B cell (primary cell): ENCODE measurements at regions not wholly inside any gene's neighbourhood (a gene's known extent, or its start where the extent isn't known, plus 50 kb on each side); places are given as distances from the start of the nearest gene placed in this dataset.

ENCODE experiments used
- ATAC-seq: fragments of 200-7000 bp; cut with Tn5 transposase; one replicate; pipeline ENCODE4 v1.10.0; 2021; ENCODE audit warnings: low read depth, mild to moderate bottlenecking, moderate number of reproducible peaks, moderate library complexity
- CTCF ChIA-PET: fragments of 350-600 bp; sonication (Branson Sonifier 250); formaldehyde crosslinking; loops from one replicate; lab custom pipeline; 2021; ENCODE audit warnings: antibody characterized with exemption, inconsistent platforms; lab: Charles Lee
- POLR2A ChIA-PET: fragments of 350-600 bp; sonication (Branson Sonifier 250); formaldehyde crosslinking; loops from one replicate; lab custom pipeline; 2021; ENCODE audit warnings: antibody characterized with exemption; lab: Charles Lee
- DNase-seq: peaks from one replicate; pipeline ENCODE4 v3.0.0; 2013
- H2AFZ ChIP-seq: 2 replicates; pipeline ENCODE4 v1.6.1; 2012; ENCODE audit warnings: mild to moderate bottlenecking, low read depth, low read length; ENCODE audit not compliant: insufficient read depth, poor library complexity, severe bottlenecking
- H3K27ac ChIP-seq, 2 donors: 1 replicate in 1 of 2; 2 replicates in 1 of 2; pipeline ENCODE4 v1.5.1; 2012 to 2013; ENCODE audit warnings: low read length in 2 of 2, mild to moderate bottlenecking in 2 of 2, moderate library complexity in 1 of 2
- H3K27me3 ChIP-seq, 4 experiments: fragments of 200-600 bp in 1 of 4; sonication (generic) in 1 of 4; replicated peaks in 1 of 4; 1 replicate in 2 of 4; 2 replicates in 2 of 4; pipeline versions ENCODE4 v1.6.1 to v1.7.0; 2013 to 2016; ENCODE audit warnings: low read length in 3 of 4, mild to moderate bottlenecking in 2 of 4, mixed read lengths in 1 of 4, moderate library complexity in 1 of 4; ENCODE audit not compliant: insufficient read depth in 4 of 4, control insufficient read depth in 3 of 4; ENCODE audit errors: control extremely low read depth in 1 of 4
- H3K36me3 ChIP-seq, 2 experiments: replicated peaks in 1 of 2; 1 replicate in 1 of 2; 2 replicates in 1 of 2; pipeline versions ENCODE4 v1.6.1 to v1.7.1; 2013; ENCODE audit warnings: low read length in 1 of 2; ENCODE audit not compliant: insufficient read depth in 2 of 2, control insufficient read depth in 1 of 2; ENCODE audit errors: control extremely low read depth in 1 of 2, extremely low read depth in 1 of 2
- H3K4me1 ChIP-seq, 2 donors: fragments of 200-600 bp in 1 of 2; sonication (generic) in 1 of 2; 1 replicate in 1 of 2; 2 replicates in 1 of 2; pipeline versions ENCODE4 v1.5.1 to v1.6.1; 2013 to 2017; ENCODE audit warnings: low read length in 2 of 2; ENCODE audit not compliant: control insufficient read depth in 2 of 2, insufficient read depth in 2 of 2
- H3K4me2 ChIP-seq: replicated peaks from 2 replicates; pipeline ENCODE3; 2012; ENCODE audit warnings: mild to moderate bottlenecking, low read depth, low read length; ENCODE audit not compliant: poor library complexity, severe bottlenecking
- H3K4me3 ChIP-seq, 5 experiments: fragments of 200-600 bp in 1 of 5; sonication (generic) in 1 of 5; 1 replicate in 3 of 5; 2 replicates in 2 of 5; pipeline versions ENCODE4 v1.5.1 to v1.7.0; 2011 to 2016; ENCODE audit warnings: low read length in 4 of 5, mild to moderate bottlenecking in 4 of 5, low read depth in 2 of 5, control low read depth in 1 of 5, moderate library complexity in 1 of 5; ENCODE audit not compliant: insufficient read depth in 1 of 5; ENCODE audit errors: control extremely low read depth in 1 of 5, extremely low read depth in 1 of 5
- H3K79me2 ChIP-seq: fragments of 200-600 bp; sonication (generic); one replicate; pipeline ENCODE4 v1.6.0; 2016; ENCODE audit warnings: low read length; ENCODE audit not compliant: control insufficient read depth, insufficient read depth
- H3K9ac ChIP-seq: fragments of 200-600 bp; sonication (generic); 2 replicates; pipeline ENCODE4 v1.6.1; 2017; ENCODE audit warnings: mild to moderate bottlenecking, low read length, moderate library complexity
- H3K9me3 ChIP-seq, 3 donors: one replicate each; pipeline versions ENCODE4 v1.6.1 to v1.7.1; 2013; ENCODE audit warnings: low read length in 2 of 3; ENCODE audit not compliant: control insufficient read depth in 2 of 3, insufficient read depth in 1 of 3; ENCODE audit errors: control extremely low read depth in 1 of 3
- H4K20me1 ChIP-seq: 2 replicates; pipeline ENCODE4 v1.6.0; 2012; ENCODE audit warnings: mild to moderate bottlenecking, low read length; ENCODE audit not compliant: insufficient read depth, control insufficient read depth, poor library complexity, severe bottlenecking
- H3K27ac Mint-ChIP-seq: one replicate; pipeline ENCODE4 v1.8.0; 2021; ENCODE audit warnings: mixed read lengths
- H3K27me3 Mint-ChIP-seq: one replicate; pipeline ENCODE4 v1.8.0; 2021; ENCODE audit warnings: mixed read lengths
- H3K4me1 Mint-ChIP-seq: one replicate; pipeline ENCODE4 v1.8.0; 2021; ENCODE audit warnings: mixed read lengths
- H3K4me3 Mint-ChIP-seq: one replicate; pipeline ENCODE4 v1.8.0; 2021; ENCODE audit warnings: mixed read lengths
- H3K9me3 Mint-ChIP-seq: one replicate; pipeline ENCODE4 v1.8.0; 2022; ENCODE audit warnings: mixed read lengths; ENCODE audit not compliant: insufficient read depth
- CTCF ChIP-seq: fragments of 200-600 bp; IDR thresholded peaks from one replicate; pipeline ENCODE4 v1.8.0; 2022; ENCODE audit warnings: antibody characterized with exemption, mild to moderate bottlenecking
- EZH2 ChIP-seq: IDR thresholded peaks from 2 replicates; pipeline ENCODE4 v1.6.1; 2012; ENCODE audit warnings: borderline replicate concordance, low read depth, mild to moderate bottlenecking, moderate library complexity, low read length; ENCODE audit not compliant: insufficient read depth, poor library complexity, severe bottlenecking
- WGBS: methylation state at CpG from one replicate; pipeline ENCODE4 v1.1.5; 2013; ENCODE audit warnings: missing lambda C conversion rate; ENCODE audit not compliant: insufficient coverage; 5-methylcytosine and 5-hydroxymethylcytosine counted together
- intact Hi-C: fragments of 100-400 bp; cut with micrococcal nuclease; formaldehyde crosslinking; loops from one replicate; pipeline ENCODE4 v1.10.0; 2022

- no peaks in the 10 kb centered on the region for H3K9me3 ChIP-seq
- 60% methylated on average over 1 of the region's 1 CpG for WGBS
- no peaks in the 10 kb centered on the region for H3K27me3 ChIP-seq
- no peaks in the 10 kb centered on the region for H3K36me3 ChIP-seq
- ChIA-PET CTCF (no interaction called here), POLR2A (no interaction called here)
- no peaks in the 10 kb centered on the region for H3K9me3 Mint-ChIP-seq
- H4K20me1 ChIP-seq, result no peaks in the 10 kb centered on the region
- no peak overlapping the region for H2AFZ ChIP-seq
- ATAC-seq (no peak), DNase-seq (no peak)
- no peak overlapping the region for H3K9ac ChIP-seq
- H3K4me3 ChIP-seq, result no peak overlapping the region
- no peaks in the 10 kb centered on the region for H3K79me2 ChIP-seq
- H3K4me3 Mint-ChIP-seq, result no peak overlapping the region
- no peak overlapping the region for H3K27ac Mint-ChIP-seq
- no peaks in the 10 kb centered on the region for H3K4me1 ChIP-seq
- H3K4me1 Mint-ChIP-seq, result no peaks in the 10 kb centered on the region
- TF ChIP-seq CTCF (no peak), EZH2 (no peak)
- no peak overlapping the region for H3K4me2 ChIP-seq
- no peak overlapping the region for H3K27ac ChIP-seq
- intact Hi-C loops, result no loop called here
- no peaks in the 10 kb centered on the region for H3K27me3 Mint-ChIP-seq
Observed at GRCh38 chr13:53512635-53513034, 484.0 kb downstream of the OLFM4 start.

- no peaks in the 10 kb centered on the region for H3K4me1 ChIP-seq
- CTCF ChIA-PET, result no interaction called here
- H3K79me2 ChIP-seq, result no peaks in the 10 kb centered on the region
- no peaks in the 10 kb centered on the region for H3K27me3 Mint-ChIP-seq
- no peak overlapping the region for H2AFZ ChIP-seq
- no peaks in the 10 kb centered on the region for H3K4me1 Mint-ChIP-seq
- POLR2A ChIA-PET, result no interaction called here
- H3K27ac Mint-ChIP-seq, result no peak overlapping the region
- no peak overlapping the region for H3K4me2 ChIP-seq
- no peak for TF ChIP-seq CTCF
- TF ChIP-seq EZH2, result no peak
- H3K9me3 Mint-ChIP-seq, result no peaks in the 10 kb centered on the region
- H3K27me3 ChIP-seq, result no peaks in the 10 kb centered on the region
- no peaks in the 10 kb centered on the region for H3K36me3 ChIP-seq
- no peak for DNase-seq
- intact Hi-C loops, result no loop called here
- H3K9ac ChIP-seq, result no peak overlapping the region
- no peaks in the 10 kb centered on the region for H3K9me3 ChIP-seq
- H3K4me3 ChIP-seq, result no peak overlapping the region
- no peak for ATAC-seq
- no peak overlapping the region for H3K27ac ChIP-seq
- H4K20me1 ChIP-seq, result no peaks in the 10 kb centered on the region
- H3K4me3 Mint-ChIP-seq, result no peak overlapping the region
- WGBS, result 64% methylated on average over 2 of the region's 4 CpGs
Observed at GRCh38 chr13:53513226-53513625, 484.6 kb downstream of the OLFM4 start.
